BE2C (cell line): ENCODE measurements at regions not wholly inside any gene's neighbourhood (a gene's known extent, or its start where the extent isn't known, plus 50 kb on each side); places are given as distances from the start of the nearest gene placed in this dataset.
A peak's percentile ranks its signal among the peaks of the same experiment; 100 is the strongest.

ENCODE experiments used
- DNase-seq: peaks from one replicate; pipeline ENCODE4 v3.0.0-alpha.2; 2020
- H3K27me3 ChIP-seq: fragments of 250-450 bp; sonication (Bioruptor Pico); 2 replicates; pipeline ENCODE4 v1.5.1; 2020; ENCODE audit warnings: mild to moderate bottlenecking
- H3K36me3 ChIP-seq: fragments of 250-450 bp; sonication (Bioruptor Pico); 2 replicates; pipeline ENCODE4 v1.5.1; 2020; ENCODE audit warnings: mild to moderate bottlenecking
- H3K4me1 ChIP-seq: fragments of 250-450 bp; sonication (Bioruptor Pico); 2 replicates; pipeline ENCODE4 v1.5.1; 2020
- H3K4me3 ChIP-seq: 2 replicates; pipeline ENCODE4 v1.5.1; 2011; ENCODE audit warnings: low read depth, low read length
- H3K9me3 ChIP-seq: fragments of 250-450 bp; sonication (Bioruptor Pico); 2 replicates; pipeline ENCODE4 v1.5.1; 2020
- TF ChIP-seq, protein P1 (sequence below): IDR thresholded peaks from 2 replicates; pipeline ENCODE4 v1.5.1; 2012; ENCODE audit warnings: mild to moderate bottlenecking, low read depth, low read length

DNA sequence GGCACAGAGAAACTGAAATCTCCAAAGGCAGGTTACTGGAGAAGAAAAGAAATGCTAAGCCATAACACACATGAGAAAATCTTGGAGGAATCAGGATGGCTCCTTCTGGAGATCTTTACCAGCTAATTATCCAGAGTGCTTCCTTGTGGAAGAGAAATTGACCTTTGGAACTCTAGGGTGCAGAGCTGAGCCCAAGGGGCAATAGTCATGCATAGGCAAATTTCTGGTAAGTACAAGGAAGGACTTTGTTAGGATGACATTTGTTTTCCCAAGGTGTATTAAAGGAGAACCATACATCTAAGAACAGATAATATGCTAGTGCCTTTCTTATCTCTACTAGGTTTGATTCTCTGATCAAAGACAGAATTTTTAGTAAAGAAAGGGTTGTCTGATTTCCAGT is 670.6 kb downstream of the DHX35 start:
- DNase-seq = no peak

DNA sequence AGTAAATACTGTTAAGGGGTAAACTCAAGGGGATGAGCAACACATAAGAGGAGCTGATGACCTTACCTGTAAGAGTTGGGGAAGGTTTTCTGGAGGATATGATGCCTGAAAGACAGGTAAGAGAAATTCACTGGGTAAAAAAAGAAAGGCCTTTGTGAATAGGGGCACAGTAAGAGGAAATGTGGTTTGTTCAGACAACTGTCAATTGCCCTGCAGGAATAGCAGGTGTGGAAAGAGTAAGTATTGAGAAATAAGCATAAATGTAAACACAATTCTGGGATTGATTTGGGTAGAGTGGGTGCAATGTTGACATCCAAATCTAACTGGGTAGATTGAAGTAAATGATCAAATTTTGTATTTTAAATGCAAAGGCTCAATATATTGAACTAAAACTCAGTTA is 670.0 kb downstream of the DHX35 start:
- H3K4me3 ChIP-seq = no peak overlapping the region
- H3K4me1 ChIP-seq = peaks cover 5% of the 10 kb centered on the region; the same call in 1 of the 2 replicates
- no peaks in the 10 kb centered on the region for H3K27me3 ChIP-seq
- no peaks in the 10 kb centered on the region for H3K36me3 ChIP-seq
- H3K9me3 ChIP-seq = no peaks in the 10 kb centered on the region
- TF ChIP-seq, protein P1, sequence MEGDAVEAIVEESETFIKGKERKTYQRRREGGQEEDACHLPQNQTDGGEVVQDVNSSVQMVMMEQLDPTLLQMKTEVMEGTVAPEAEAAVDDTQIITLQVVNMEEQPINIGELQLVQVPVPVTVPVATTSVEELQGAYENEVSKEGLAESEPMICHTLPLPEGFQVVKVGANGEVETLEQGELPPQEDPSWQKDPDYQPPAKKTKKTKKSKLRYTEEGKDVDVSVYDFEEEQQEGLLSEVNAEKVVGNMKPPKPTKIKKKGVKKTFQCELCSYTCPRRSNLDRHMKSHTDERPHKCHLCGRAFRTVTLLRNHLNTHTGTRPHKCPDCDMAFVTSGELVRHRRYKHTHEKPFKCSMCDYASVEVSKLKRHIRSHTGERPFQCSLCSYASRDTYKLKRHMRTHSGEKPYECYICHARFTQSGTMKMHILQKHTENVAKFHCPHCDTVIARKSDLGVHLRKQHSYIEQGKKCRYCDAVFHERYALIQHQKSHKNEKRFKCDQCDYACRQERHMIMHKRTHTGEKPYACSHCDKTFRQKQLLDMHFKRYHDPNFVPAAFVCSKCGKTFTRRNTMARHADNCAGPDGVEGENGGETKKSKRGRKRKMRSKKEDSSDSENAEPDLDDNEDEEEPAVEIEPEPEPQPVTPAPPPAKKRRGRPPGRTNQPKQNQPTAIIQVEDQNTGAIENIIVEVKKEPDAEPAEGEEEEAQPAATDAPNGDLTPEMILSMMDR = no peak
- DNase-seq = no peak

More for the DNA sequence above, 670.6 kb downstream of the DHX35 start:
- TF ChIP-seq, protein P1 = no peak
- H3K4me1 ChIP-seq = peaks cover 5% of the 10 kb centered on the region; the same call in 1 of the 2 replicates
- no peaks in the 10 kb centered on the region for H3K36me3 ChIP-seq
- no peaks in the 10 kb centered on the region for H3K9me3 ChIP-seq
- no peaks in the 10 kb centered on the region for H3K27me3 ChIP-seq
- H3K4me3 ChIP-seq = no peak overlapping the region

DNA sequence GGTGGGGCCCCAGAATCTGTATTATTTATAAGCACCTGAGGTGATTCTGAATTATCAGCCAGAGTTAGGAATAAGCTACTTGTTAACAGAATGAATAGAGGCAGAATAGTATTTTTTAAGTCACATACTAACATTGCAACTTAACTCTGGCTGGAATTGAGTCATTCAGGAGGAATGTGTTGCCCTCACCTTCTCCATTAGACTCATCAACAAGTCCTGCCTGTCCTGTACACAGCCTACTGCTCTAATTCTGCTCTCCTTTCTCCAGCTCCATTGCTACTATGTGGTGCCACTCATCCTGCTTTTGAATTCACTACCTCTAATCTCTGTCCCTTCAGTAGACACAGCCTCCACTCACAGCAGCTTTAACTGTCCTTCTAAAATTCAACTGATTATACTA is 669.4 kb downstream of the DHX35 start:
- H3K27me3 ChIP-seq = no peaks in the 10 kb centered on the region
- H3K4me3 ChIP-seq = no peak overlapping the region
- DNase-seq = no peak
- TF ChIP-seq, protein P1 = no peak
- H3K36me3 ChIP-seq = no peaks in the 10 kb centered on the region
- peaks cover 5% of the 10 kb centered on the region; the same call in 1 of the 2 replicates for H3K4me1 ChIP-seq
- H3K9me3 ChIP-seq = no peaks in the 10 kb centered on the region

DNA sequence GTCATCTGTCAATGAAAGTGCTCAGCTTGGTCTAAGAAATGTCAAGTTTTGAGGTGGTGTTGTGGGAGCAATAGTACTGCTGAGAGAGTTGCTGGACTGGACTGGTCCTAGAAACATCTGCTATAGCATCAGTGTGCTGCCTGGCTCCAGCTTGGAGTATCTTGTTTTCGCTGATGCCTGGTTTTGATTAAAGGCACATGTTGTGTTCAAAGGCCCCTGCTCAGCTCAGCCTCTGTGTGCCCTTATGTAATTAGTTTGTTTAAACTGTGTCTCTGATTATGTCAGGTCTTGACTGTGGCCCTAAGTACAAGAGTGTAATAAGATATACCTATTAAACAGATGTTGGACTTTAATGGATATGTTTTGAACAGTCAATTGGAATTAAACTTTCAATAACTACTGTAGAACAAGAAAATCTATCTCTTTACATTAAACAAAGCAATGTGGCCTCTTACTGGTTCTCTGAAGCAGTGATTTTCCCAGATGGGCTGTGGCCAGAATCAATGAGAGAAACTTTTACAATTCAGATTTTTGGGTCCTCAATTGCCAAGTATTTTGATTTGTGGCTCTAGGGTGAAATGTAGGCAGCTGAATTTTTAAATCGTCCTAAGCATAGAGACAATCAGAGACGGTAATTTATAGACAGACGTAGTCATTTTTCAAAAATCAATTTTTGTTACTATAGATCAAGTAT is 668.2 kb downstream of the DHX35 start:
- no peaks in the 10 kb centered on the region for H3K9me3 ChIP-seq
- no peaks in the 10 kb centered on the region for H3K36me3 ChIP-seq
- H3K4me1 ChIP-seq = peaks cover 5% of the 10 kb centered on the region; the same call in 1 of the 2 replicates
- H3K4me3 ChIP-seq = no peak overlapping the region
- TF ChIP-seq, protein P1 = no peak
- H3K27me3 ChIP-seq = no peaks in the 10 kb centered on the region
- peak; percentile 56 for DNase-seq

DNA sequence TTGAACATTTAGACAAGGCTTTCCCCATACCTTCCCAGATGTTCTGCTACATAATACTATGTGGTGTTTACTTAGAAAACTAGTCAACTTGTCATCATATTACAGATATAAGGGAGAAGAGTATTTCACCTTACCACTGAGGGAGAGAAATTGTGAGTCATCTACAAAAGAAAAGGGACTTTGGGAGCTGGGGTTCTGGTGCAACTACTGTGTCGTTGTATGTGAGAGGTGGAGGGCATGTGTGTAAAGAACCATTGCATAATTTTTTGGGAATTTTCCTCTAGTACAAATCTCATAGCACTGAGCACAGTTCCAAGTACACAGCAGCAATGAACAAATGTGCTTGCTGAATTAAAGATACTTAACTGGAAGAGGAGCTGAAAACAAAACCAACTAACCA is 665.6 kb downstream of the DHX35 start:
- Histone ChIP-seq H3K4me1 (peaks cover 8% of the 10 kb centered on the region), H3K4me3 (no peak overlapping the region), H3K9me3 (no peaks in the 10 kb centered on the region), H3K36me3 (no peaks in the 10 kb centered on the region), H3K27me3 (no peaks in the 10 kb centered on the region)
- TF ChIP-seq, protein P1 = no peak
- DNase-seq = no peak

DNA sequence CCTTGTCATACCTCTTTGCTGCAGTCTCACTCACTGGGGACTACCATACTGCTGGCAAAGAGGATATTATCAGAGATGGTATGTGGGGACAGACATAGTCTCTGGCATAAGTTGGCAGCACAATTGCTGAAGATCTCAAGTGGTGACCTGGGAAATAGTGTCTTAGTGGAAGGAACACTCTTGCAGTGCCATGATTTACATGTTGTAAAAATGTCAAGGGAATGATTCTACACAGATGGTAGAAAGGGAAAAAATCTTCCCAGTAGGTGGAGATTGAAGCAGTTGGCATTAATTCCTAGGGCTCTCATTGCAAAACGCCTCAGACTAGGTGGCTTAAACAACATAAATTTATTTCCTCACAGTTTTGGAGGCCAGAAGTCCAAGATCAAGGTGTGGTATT is 662.2 kb downstream of the DHX35 start:
- TF ChIP-seq, protein P1 = no peak
- Histone ChIP-seq H3K4me3 (no peak overlapping the region), H3K36me3 (no peaks in the 10 kb centered on the region), H3K9me3 (no peaks in the 10 kb centered on the region), H3K4me1 (peaks cover 6% of the 10 kb centered on the region), H3K27me3 (no peaks in the 10 kb centered on the region)
- DNase-seq = no peak
